ENCODE measurements at regions not wholly inside any gene's neighbourhood (a gene's known extent, or its start where the extent isn't known, plus 50 kb on each side); places are given as distances from the start of the nearest gene placed in this dataset.
"Not testable (repeated sequence)": the region's sequence is repeated elsewhere in the genome, so short reads cannot be mapped to it uniquely, and the experiment has no call there.

GRCh38 chr4:58286335-58286734, 1176.2 kb upstream of the IGFBP7 start:
- no peak overlapping the region for H3K27ac Mint-ChIP-seq (ENCODE audit: unreplicated experiment)
- H3K27me3 Mint-ChIP-seq (ENCODE audit: low read depth) = no peaks in the 10 kb centered on the region
- no peak for TF ChIP-seq CTCF (conservative IDR thresholded peaks at IDR 0.05)
- H3K9me3 Mint-ChIP-seq = peaks cover 10% of the 10 kb centered on the region
- no peak for DNase-seq (ENCODE audit: low read depth, low spot score)
- no peaks in the 10 kb centered on the region for H3K36me3 Mint-ChIP-seq (ENCODE audit: low read depth)
- H3K4me1 Mint-ChIP-seq = no peaks in the 10 kb centered on the region
- no peak overlapping the region for H3K4me3 Mint-ChIP-seq

GRCh38 chr4:58280928-58281327, 1170.7 kb upstream of the IGFBP7 start:
- H3K27ac Mint-ChIP-seq (ENCODE audit: unreplicated experiment) = not testable (repeated sequence)

GRCh38 chr4:58275856-58276255, 1165.7 kb upstream of the IGFBP7 start:
- no peak for DNase-seq (ENCODE audit: low read depth, low spot score)
- H3K27me3 Mint-ChIP-seq (ENCODE audit: low read depth) = no peaks in the 10 kb centered on the region
- TF ChIP-seq CTCF (conservative IDR thresholded peaks at IDR 0.05) = no peak
- H3K9me3 Mint-ChIP-seq = peaks cover 5% of the 10 kb centered on the region
- H3K27ac Mint-ChIP-seq (ENCODE audit: unreplicated experiment) = no peak overlapping the region
- peaks cover 2% of the 10 kb centered on the region for H3K36me3 Mint-ChIP-seq (ENCODE audit: low read depth)
- no peak overlapping the region for H3K4me3 Mint-ChIP-seq
- no peaks in the 10 kb centered on the region for H3K4me1 Mint-ChIP-seq

More at GRCh38 chr4:58280928-58281327, 1170.7 kb upstream of the IGFBP7 start:
- not testable (repeated sequence) for H3K9me3 Mint-ChIP-seq; H3K4me3 Mint-ChIP-seq; H3K4me1 Mint-ChIP-seq; H3K36me3 Mint-ChIP-seq (ENCODE audit: low read depth); DNase-seq (ENCODE audit: low read depth, low spot score); H3K27me3 Mint-ChIP-seq (ENCODE audit: low read depth)

GRCh38 chr4:58274553-58274952, 1164.4 kb upstream of the IGFBP7 start:
- no peak for DNase-seq (ENCODE audit: low read depth, low spot score)
- H3K36me3 Mint-ChIP-seq (ENCODE audit: low read depth) = peaks cover 2% of the 10 kb centered on the region
- H3K4me1 Mint-ChIP-seq = no peaks in the 10 kb centered on the region
- peaks cover 5% of the 10 kb centered on the region for H3K9me3 Mint-ChIP-seq
- no peak overlapping the region for H3K4me3 Mint-ChIP-seq
- TF ChIP-seq CTCF (conservative IDR thresholded peaks at IDR 0.05) = no peak
- no peak overlapping the region for H3K27ac Mint-ChIP-seq (ENCODE audit: unreplicated experiment)
- H3K27me3 Mint-ChIP-seq (ENCODE audit: low read depth) = no peaks in the 10 kb centered on the region

GRCh38 chr4:58272311-58272710, 1162.1 kb upstream of the IGFBP7 start:
- TF ChIP-seq CTCF (conservative IDR thresholded peaks at IDR 0.05) = no peak
- Mint-ChIP-seq H3K9me3 (peaks cover 15% of the 10 kb centered on the region), H3K27ac (ENCODE audit: unreplicated experiment) (no peak overlapping the region), H3K4me3 (no peak overlapping the region), H3K36me3 (ENCODE audit: low read depth) (peaks cover 6% of the 10 kb centered on the region), H3K4me1 (no peaks in the 10 kb centered on the region), H3K27me3 (ENCODE audit: low read depth) (no peaks in the 10 kb centered on the region)
- no peak for DNase-seq (ENCODE audit: low read depth, low spot score)

- Mint-ChIP-seq H3K4me3 (no peak overlapping the region), H3K36me3 (ENCODE audit: low read depth) (peaks cover 4% of the 10 kb centered on the region), H3K4me1 (no peaks in the 10 kb centered on the region), H3K27me3 (ENCODE audit: low read depth) (no peaks in the 10 kb centered on the region), H3K27ac (ENCODE audit: unreplicated experiment) (no peak overlapping the region), H3K9me3 (peaks cover 10% of the 10 kb centered on the region)
- no peak for DNase-seq (ENCODE audit: low read depth, low spot score)
- no peak for TF ChIP-seq CTCF (conservative IDR thresholded peaks at IDR 0.05)
These were observed 1155.5 kb upstream of the IGFBP7 start for GRCh38 chr4:58265734-58266133.

All from neural crest cell (in vitro differentiated cells).